HG03432 (cell line): ENCODE measurements at regions not wholly inside any gene's neighbourhood (a gene's known extent, or its start where the extent isn't known, plus 50 kb on each side); places are given as distances from the start of the nearest gene placed in this dataset.

Experiments
- ATAC-seq: cut with Tn5 transposase; IDR thresholded peaks from one replicate; pipeline ENCODE4 v1.9.1; 2021; ENCODE audit warnings: mild to moderate bottlenecking, moderate library complexity; ENCODE audit not compliant: unreplicated experiment

GRCh38 chr13:89749888-89750287, 1597.6 kb upstream of the MIR17HG start:
- no peak for ATAC-seq

GRCh38 chr13:89750371-89750770, 1597.1 kb upstream of the MIR17HG start:
- ATAC-seq = no peak

DNA sequence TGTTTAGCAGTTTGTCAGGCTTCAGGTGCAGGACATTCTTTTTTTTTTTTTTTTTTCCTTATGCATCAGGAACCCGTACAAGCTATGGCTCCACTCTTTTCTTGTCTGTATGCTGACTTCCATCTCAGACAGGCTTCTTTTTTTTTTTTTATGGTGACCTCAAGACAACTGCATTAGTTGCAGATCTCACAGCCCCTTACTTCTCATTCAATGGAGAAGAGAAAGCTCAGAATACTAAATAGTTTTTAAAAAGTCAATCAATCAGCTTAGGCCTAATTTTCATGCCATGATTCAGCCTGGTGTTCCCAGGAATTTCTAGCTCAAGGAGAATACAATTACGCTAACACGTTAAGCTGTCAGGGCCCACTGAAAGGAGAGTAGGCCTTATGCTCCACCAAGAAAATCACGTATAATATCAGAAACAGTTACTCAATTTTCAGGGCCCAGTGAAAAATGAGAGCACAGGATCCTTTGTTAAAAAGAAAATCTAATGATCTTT, 1596.0 kb upstream of the MIR17HG start:
- no peak for ATAC-seq

- ATAC-seq = no peak
Observed at GRCh38 chr13:89752394-89752793, 1595.1 kb upstream of the MIR17HG start.

- ATAC-seq = peak; percentile 81
Observed at GRCh38 chr13:89755729-89756492, 1591.6 kb upstream of the MIR17HG start.

GRCh38 chr13:89763005-89763404, 1584.5 kb upstream of the MIR17HG start:
- ATAC-seq = no peak

GRCh38 chr13:89783221-89783755, 1564.2 kb upstream of the MIR17HG start:
- ATAC-seq = no peak

DNA sequence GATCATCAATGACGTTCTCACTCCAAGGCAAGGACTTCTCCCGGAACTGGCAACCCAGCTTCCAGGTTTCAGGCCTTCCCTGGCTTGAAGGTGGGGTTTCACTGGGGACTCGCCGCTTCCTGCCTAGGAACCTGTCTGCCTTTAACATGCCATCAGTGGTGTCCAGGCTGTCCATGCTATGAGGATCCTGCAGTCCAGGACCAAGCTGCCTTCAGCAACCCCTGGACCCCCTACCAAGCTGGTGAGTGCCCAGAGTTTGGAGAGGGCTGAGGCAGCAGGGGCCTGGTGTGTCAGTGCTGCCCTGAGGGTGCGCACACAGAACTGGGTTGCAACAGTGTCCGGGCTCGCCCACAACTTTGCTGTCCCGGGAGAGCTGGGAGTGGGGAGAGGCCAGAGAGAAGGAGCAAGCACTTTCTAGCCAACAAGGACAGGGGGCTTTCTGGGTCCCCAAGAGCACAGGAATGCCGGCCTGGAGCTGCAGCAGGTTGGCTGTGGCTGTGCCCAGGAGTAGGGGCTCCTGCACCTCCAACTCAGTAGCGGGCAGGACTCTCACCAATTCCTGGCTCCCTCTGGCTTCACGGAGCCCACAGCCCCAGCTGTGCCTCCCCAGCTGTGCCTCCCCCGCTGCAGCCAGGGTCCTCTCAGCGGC, 1563.2 kb upstream of the MIR17HG start:
- no peak for ATAC-seq

DNA sequence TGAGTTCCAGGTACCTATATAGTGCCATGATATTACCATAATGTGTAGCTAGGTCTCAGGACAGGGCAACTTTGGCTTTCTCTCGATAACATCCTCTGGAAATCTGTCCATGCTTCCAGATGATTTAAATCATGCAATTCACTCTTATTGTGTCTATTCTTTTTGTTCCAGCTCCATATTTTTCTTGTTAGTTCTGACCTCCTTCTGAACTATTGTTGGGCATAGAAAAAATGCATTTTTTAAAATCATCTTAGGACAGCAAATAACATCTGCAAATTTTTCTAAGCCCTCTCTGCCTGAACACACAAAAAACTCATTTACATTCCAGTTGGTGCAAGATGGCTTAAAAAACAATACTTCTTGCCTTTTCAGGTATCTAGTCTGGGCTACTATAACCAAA, 1561.0 kb upstream of the MIR17HG start:
- no peak for ATAC-seq

DNA sequence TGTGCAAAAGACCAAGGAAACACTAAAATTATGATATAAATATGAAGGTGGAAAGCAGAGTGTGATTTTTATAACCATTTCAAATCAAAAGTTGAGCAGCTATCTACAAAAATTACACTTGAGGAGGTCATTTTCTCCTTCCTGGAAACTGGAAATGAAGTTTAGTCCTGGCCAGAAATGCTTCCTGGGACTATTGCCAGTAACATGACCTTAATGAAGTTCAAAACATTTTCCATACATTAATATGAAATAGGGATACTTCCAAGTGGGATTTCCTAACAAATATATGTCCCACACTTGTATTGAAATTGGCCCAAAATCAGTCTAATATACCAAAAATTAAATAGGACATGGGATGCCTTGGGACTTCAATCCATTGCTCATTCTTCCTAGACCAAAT, 1556.8 kb upstream of the MIR17HG start:
- ATAC-seq = no peak

- ATAC-seq = no peak
Observed at GRCh38 chr13:89791971-89792630, 1555.4 kb upstream of the MIR17HG start.

- no peak for ATAC-seq
Observed at GRCh38 chr13:89796196-89796595, 1551.3 kb upstream of the MIR17HG start.

GRCh38 chr13:89803839-89804238, 1543.6 kb upstream of the MIR17HG start:
- ATAC-seq = no peak

GRCh38 chr13:89806594-89806993, 1540.9 kb upstream of the MIR17HG start:
- ATAC-seq = no peak

DNA sequence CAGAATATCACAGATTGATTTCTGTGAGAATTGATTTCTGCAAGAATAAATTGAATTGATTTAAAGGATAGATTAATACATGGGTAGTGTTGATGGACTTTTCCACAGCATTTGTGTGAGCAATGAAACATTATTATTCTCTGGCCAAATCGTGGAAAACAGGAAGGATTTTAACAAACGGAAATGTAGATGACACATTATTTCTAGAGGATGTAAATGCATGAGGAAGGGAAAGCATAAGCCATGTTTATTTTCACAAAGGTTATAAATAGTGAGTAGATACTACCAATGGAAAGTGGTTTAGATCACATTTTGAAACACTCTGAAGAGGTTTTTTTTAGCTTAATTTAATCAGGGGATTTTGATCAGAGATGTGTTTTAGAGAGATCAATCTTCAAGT, 1534.6 kb upstream of the MIR17HG start:
- no peak for ATAC-seq

DNA sequence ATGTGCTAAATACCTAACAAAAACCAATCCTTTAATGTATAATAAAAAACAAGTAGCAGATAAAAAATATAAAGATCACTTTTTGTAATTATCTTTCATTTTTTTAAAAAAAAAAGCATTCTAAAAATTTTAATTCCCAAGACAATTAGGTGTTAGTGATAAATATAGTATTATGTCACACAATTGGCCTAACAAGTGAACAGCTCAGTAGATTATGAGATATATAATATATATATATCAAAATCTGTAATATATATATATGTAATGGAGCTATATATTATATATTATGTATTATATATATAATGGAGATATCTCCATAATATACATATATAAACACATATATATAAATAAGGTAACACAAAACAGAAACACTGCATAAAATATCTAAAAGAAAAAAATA, 1531.1 kb upstream of the MIR17HG start:
- no peak for ATAC-seq

DNA sequence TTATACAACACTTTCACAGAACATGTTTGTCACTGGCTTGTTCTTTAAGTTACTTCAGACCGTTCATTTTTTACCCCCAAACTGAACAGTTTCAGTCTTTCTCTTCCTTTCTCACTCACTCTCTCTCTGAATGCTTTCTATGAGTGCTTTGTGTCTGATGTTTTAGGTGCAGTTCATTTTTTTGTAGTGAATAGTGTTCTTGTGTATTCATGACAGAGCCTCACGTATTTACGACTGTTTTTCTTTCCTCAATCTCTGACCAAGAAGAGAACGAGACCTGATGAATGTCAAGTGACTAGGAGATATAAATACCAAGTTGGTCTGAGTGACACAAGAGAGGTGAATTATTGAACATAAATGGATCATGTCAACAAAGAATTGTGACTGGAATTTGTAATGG, 1525.0 kb upstream of the MIR17HG start:
- no peak for ATAC-seq

DNA sequence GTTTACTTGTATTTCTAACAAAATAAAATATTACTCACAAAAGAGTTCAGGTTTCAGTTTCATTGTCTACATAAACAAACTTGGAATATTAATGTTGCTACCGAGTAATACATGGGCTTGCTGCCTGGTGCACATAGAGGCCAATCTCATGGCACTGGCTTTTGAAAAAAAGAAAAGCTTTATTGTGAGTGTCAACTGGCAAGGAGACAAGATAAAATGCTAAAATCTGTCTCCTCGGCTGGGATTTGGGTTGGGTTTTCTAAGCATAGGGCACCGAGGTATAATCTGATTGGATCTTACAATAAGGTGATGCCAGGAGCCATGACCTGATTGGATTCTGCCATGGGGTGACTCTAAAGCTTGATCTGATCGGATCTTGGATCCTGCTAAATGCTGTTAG, 1519.9 kb upstream of the MIR17HG start:
- no peak for ATAC-seq

DNA sequence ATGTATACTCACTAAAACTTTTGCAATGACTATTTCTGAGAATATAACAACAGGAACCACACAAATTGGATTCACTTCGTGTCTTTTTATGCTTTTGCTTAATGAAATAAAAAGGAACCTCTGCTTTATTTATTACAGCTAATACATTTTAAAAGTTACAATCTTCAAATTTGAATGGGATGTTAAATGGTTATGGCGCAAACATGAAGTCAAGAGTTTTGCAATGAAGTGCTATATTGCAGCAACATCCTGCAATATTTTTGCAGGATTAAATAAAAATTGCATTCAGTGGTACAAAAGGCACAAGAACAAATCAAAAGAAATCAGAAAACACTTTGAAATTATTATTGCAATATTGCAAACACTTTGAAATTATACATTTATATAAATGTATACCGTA, 1519.0 kb upstream of the MIR17HG start:
- no peak for ATAC-seq

DNA sequence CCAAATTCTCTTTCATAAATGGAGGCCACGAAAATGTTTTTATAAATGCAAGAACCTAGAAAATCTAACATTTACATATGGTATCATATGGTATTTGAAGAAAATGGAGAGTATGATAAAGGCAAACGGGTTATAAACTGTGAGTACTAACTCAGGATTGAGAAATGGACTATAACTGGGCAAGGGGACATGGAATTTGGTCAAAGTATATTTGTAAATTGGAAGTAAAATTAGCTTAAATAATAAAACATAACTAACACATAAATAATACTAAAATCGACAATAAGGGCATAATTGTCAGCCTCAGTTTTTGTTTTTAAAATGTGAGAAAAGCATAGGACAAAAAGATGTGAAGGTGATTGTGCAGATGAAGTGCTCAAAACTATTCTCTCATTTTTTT, 1516.3 kb upstream of the MIR17HG start:
- ATAC-seq = no peak

DNA sequence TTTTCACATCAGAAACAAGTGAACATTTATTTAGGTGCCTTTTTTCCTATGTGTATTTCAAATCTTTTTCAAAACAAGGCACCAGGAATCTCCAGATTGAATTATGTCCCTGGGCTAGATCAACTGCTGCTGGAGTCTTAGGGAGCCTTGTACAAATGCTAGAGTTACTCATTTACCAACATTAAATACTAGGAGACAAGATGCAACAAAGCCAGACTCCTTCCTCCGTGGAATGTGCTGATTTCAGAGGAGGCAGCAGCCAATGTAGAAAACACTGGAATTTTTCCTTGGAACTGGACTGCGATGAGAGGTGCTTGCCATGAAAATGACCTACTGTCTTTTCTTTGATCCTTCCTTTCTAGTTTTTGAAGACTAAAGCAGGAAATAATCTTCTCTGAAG, 1514.7 kb upstream of the MIR17HG start:
- ATAC-seq = no peak

DNA sequence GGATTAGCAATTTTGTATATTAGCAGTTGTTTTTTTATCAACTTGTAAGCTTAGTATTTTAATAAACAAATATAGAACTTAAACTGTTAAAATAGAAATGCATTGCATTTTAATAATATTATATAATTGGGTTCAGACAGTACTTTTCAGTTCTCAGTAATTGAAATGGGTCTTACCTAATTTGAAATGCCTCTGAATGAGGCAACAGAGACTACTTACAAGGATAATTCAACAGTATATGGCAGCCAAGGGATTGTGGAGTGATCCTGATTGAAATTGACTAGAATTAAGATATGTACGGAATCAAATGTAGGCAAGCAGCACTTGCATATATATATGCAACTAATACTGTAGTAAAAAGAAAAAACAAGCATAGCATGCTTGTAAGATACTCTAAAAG, 1503.9 kb upstream of the MIR17HG start:
- ATAC-seq = no peak
